IPS DF 19.7 (cell line): ENCODE measurements at regions not wholly inside any gene's neighbourhood (a gene's known extent, or its start where the extent isn't known, plus 50 kb on each side); places are given as distances from the start of the nearest gene placed in this dataset.
"Not testable (repeated sequence)": the region's sequence is repeated elsewhere in the genome, so short reads cannot be mapped to it uniquely, and the experiment has no call there.

ENCODE experiments used
- DNase-seq: peaks from one replicate; pipeline ENCODE4 v3.0.0-alpha.2; 2013; ENCODE audit warnings: low read depth, low spot score

- no peak for DNase-seq
Observed at GRCh38 chr2:105691947-105692390, 52.7 kb upstream of the NCK2 start.

- no peak for DNase-seq
Observed at GRCh38 chr2:105690566-105690965, 54.1 kb upstream of the NCK2 start.

- DNase-seq, result no peak
Observed at GRCh38 chr2:105689484-105689883, 55.2 kb upstream of the NCK2 start.

GRCh38 chr2:105688946-105689345 is 55.8 kb upstream of the NCK2 start:
- DNase-seq, result no peak

- no peak for DNase-seq
Observed at GRCh38 chr2:105686588-105686987, 58.1 kb upstream of the NCK2 start.

- no peak for DNase-seq
Observed at GRCh38 chr2:105683011-105683492, 61.7 kb upstream of the NCK2 start.

GRCh38 chr2:105682401-105682800 is 62.3 kb upstream of the NCK2 start:
- no peak for DNase-seq

- DNase-seq, result no peak
Observed at GRCh38 chr2:105681927-105682326, 62.8 kb upstream of the NCK2 start.

GRCh38 chr2:105680357-105680756 is 64.4 kb upstream of the NCK2 start:
- DNase-seq, result no peak

GRCh38 chr2:105678346-105678745 is 66.4 kb upstream of the NCK2 start:
- no peak for DNase-seq

GRCh38 chr2:105677901-105678300 is 66.8 kb upstream of the NCK2 start:
- no peak for DNase-seq

- DNase-seq, result no peak
Observed at GRCh38 chr2:105675841-105676240, 68.9 kb upstream of the NCK2 start.

- no peak for DNase-seq
Observed at GRCh38 chr2:105674859-105675541, 69.7 kb upstream of the NCK2 start.

GRCh38 chr2:105674401-105674800 is 70.3 kb upstream of the NCK2 start:
- DNase-seq, result no peak

GRCh38 chr2:105671156-105671555 is 73.6 kb upstream of the NCK2 start:
- no peak for DNase-seq

- DNase-seq, result no peak
Observed at GRCh38 chr2:105669384-105669891, 75.3 kb upstream of the NCK2 start.

- no peak for DNase-seq
Observed at GRCh38 chr2:105665480-105665879, 79.2 kb upstream of the NCK2 start.

- no peak for DNase-seq
Observed at GRCh38 chr2:105660489-105660888, 84.2 kb upstream of the NCK2 start.

- not testable (repeated sequence) for DNase-seq
Observed at GRCh38 chr2:105655723-105656606, 88.7 kb upstream of the NCK2 start.

GRCh38 chr2:105655244-105655643 is 89.5 kb upstream of the NCK2 start:
- DNase-seq, result no peak

GRCh38 chr2:105654474-105655004 is 90.2 kb upstream of the NCK2 start:
- DNase-seq, result no peak

- no peak for DNase-seq
Observed at GRCh38 chr2:105653302-105653701, 91.4 kb upstream of the NCK2 start.
